ENCODE measurements at regions not wholly inside any gene's neighbourhood (a gene's known extent, or its start where the extent isn't known, plus 50 kb on each side); places are given as distances from the start of the nearest gene placed in this dataset.
A peak's percentile ranks its signal among the peaks of the same experiment; 100 is the strongest.

GRCh38 chr11:19482319-19483100, 230.1 kb upstream of the NAV2 start:
- H3K9me3 Mint-ChIP-seq: peaks cover 0 to 2% (median 0%) of the 10 kb centered on the region in 3 donors
- H3K27me3 Mint-ChIP-seq: peaks cover 17% of the 10 kb centered on the region
- no peak overlapping the region for H3K27ac Mint-ChIP-seq
- H3K4me3 Mint-ChIP-seq: no peak overlapping the region
- no peaks in the 10 kb centered on the region for H3K4me1 Mint-ChIP-seq
- H3K36me3 Mint-ChIP-seq: no peaks in the 10 kb centered on the region

GRCh38 chr11:19480540-19480939, 232.1 kb upstream of the NAV2 start:
- H3K36me3 Mint-ChIP-seq: no peaks in the 10 kb centered on the region
- H3K4me1 Mint-ChIP-seq: no peaks in the 10 kb centered on the region
- H3K27me3 Mint-ChIP-seq: peaks cover 13% of the 10 kb centered on the region
- peaks cover 0 to 2% (median 0%) of the 10 kb centered on the region in 3 donors for H3K9me3 Mint-ChIP-seq
- no peak overlapping the region for H3K27ac Mint-ChIP-seq
- H3K4me3 Mint-ChIP-seq: no peak overlapping the region

- Mint-ChIP-seq H3K27ac (no peak overlapping the region), H3K4me1 (peaks cover 0 to 6% (median 0%) of the 10 kb centered on the region in 3 donors), H3K9me3 (peaks cover 0 to 2% (median 0%) of the 10 kb centered on the region in 3 donors), H3K36me3 (no peaks in the 10 kb centered on the region), H3K27me3 (peaks cover 13% of the 10 kb centered on the region), H3K4me3 (no peak overlapping the region)
Observed at GRCh38 chr11:19478891-19479290, 233.7 kb upstream of the NAV2 start.

GRCh38 chr11:19474954-19475721, 234.4 kb upstream of the E2F8 start:
- no peak overlapping the region for H3K4me3 Mint-ChIP-seq
- no peaks in the 10 kb centered on the region for H3K9me3 Mint-ChIP-seq
- no peak overlapping the region for H3K27ac Mint-ChIP-seq
- peaks cover 8% of the 10 kb centered on the region for H3K27me3 Mint-ChIP-seq
- H3K36me3 Mint-ChIP-seq: no peaks in the 10 kb centered on the region
- H3K4me1 Mint-ChIP-seq: peaks cover 0 to 6% (median 0%) of the 10 kb centered on the region in 3 donors

- Mint-ChIP-seq H3K9me3 (no peaks in the 10 kb centered on the region), H3K36me3 (no peaks in the 10 kb centered on the region), H3K27ac (no peak overlapping the region), H3K27me3 (peaks cover 9% of the 10 kb centered on the region), H3K4me3 (no peak overlapping the region), H3K4me1 (peaks cover 0 to 6% (median 2%) of the 10 kb centered on the region in 3 donors)
Observed at GRCh38 chr11:19474211-19474610, 233.5 kb upstream of the E2F8 start.

- peaks cover 0 to 6% (median 2%) of the 10 kb centered on the region in 3 donors for H3K4me1 Mint-ChIP-seq
- H3K4me3 Mint-ChIP-seq: no peak overlapping the region
- no peaks in the 10 kb centered on the region for H3K9me3 Mint-ChIP-seq
- H3K36me3 Mint-ChIP-seq: no peaks in the 10 kb centered on the region
- H3K27me3 Mint-ChIP-seq: peaks cover 10% of the 10 kb centered on the region
- H3K27ac Mint-ChIP-seq: no peak overlapping the region
Observed at GRCh38 chr11:19472679-19473078, 231.9 kb upstream of the E2F8 start.

GRCh38 chr11:19467904-19468303, 227.2 kb upstream of the E2F8 start:
- peaks cover 6% of the 10 kb centered on the region for H3K27me3 Mint-ChIP-seq
- H3K27ac Mint-ChIP-seq: no peak overlapping the region
- H3K4me3 Mint-ChIP-seq: no peak overlapping the region
- peaks cover 0 to 2% (median 0%) of the 10 kb centered on the region in 3 donors for H3K4me1 Mint-ChIP-seq
- peaks cover 2% of the 10 kb centered on the region for H3K36me3 Mint-ChIP-seq
- H3K9me3 Mint-ChIP-seq: no peaks in the 10 kb centered on the region

- Mint-ChIP-seq H3K9me3 (no peaks in the 10 kb centered on the region), H3K27ac (no peak overlapping the region), H3K36me3 (peaks cover 2% of the 10 kb centered on the region), H3K4me1 (peaks cover 0 to 2% (median 0%) of the 10 kb centered on the region in 3 donors), H3K27me3 (peaks cover 6% of the 10 kb centered on the region), H3K4me3 (no peak overlapping the region)
Observed at GRCh38 chr11:19466314-19466713, 225.6 kb upstream of the E2F8 start.

GRCh38 chr11:19463976-19464375, 223.2 kb upstream of the E2F8 start:
- H3K9me3 Mint-ChIP-seq: no peaks in the 10 kb centered on the region
- no peak overlapping the region for H3K4me3 Mint-ChIP-seq
- peaks cover 8% of the 10 kb centered on the region for H3K27me3 Mint-ChIP-seq
- H3K27ac Mint-ChIP-seq: no peak overlapping the region
- H3K4me1 Mint-ChIP-seq: no peaks in the 10 kb centered on the region
- H3K36me3 Mint-ChIP-seq: peaks cover 2% of the 10 kb centered on the region

- peaks cover 4% of the 10 kb centered on the region for H3K27me3 Mint-ChIP-seq
- no peaks in the 10 kb centered on the region for H3K36me3 Mint-ChIP-seq
- peaks cover 2 to 7% (median 4%) of the 10 kb centered on the region in 3 donors for H3K4me1 Mint-ChIP-seq
- H3K9me3 Mint-ChIP-seq: no peaks in the 10 kb centered on the region
- H3K4me3 Mint-ChIP-seq: no peak overlapping the region
- no peak overlapping the region for H3K27ac Mint-ChIP-seq
Observed at GRCh38 chr11:19460718-19461405, 220.1 kb upstream of the E2F8 start.

GRCh38 chr11:19459240-19459639, 218.5 kb upstream of the E2F8 start:
- H3K4me1 Mint-ChIP-seq: peaks cover 2 to 7% (median 4%) of the 10 kb centered on the region in 3 donors
- H3K27ac Mint-ChIP-seq: no peak overlapping the region
- H3K27me3 Mint-ChIP-seq: peaks cover 4% of the 10 kb centered on the region
- H3K36me3 Mint-ChIP-seq: no peaks in the 10 kb centered on the region
- H3K4me3 Mint-ChIP-seq: no peak overlapping the region
- H3K9me3 Mint-ChIP-seq: no peaks in the 10 kb centered on the region

- no peak overlapping the region for H3K4me3 Mint-ChIP-seq
- peaks cover 2 to 7% (median 4%) of the 10 kb centered on the region in 3 donors for H3K4me1 Mint-ChIP-seq
- peak overlapping the region in 1 of 3 donors; percentile 85 for H3K27ac Mint-ChIP-seq
- no peaks in the 10 kb centered on the region for H3K36me3 Mint-ChIP-seq
- peaks cover 4% of the 10 kb centered on the region for H3K27me3 Mint-ChIP-seq
- H3K9me3 Mint-ChIP-seq: no peaks in the 10 kb centered on the region
Observed at GRCh38 chr11:19458721-19459120, 218.0 kb upstream of the E2F8 start.

- H3K36me3 Mint-ChIP-seq: no peaks in the 10 kb centered on the region
- peaks cover 2 to 7% (median 4%) of the 10 kb centered on the region in 3 donors for H3K4me1 Mint-ChIP-seq
- no peak overlapping the region for H3K4me3 Mint-ChIP-seq
- H3K9me3 Mint-ChIP-seq: no peaks in the 10 kb centered on the region
- H3K27ac Mint-ChIP-seq: no peak overlapping the region
- peaks cover 4% of the 10 kb centered on the region for H3K27me3 Mint-ChIP-seq
Observed at GRCh38 chr11:19458231-19458630, 217.5 kb upstream of the E2F8 start.

GRCh38 chr11:19455731-19456130, 215.0 kb upstream of the E2F8 start:
- H3K27ac Mint-ChIP-seq: no peak overlapping the region
- peaks cover 4% of the 10 kb centered on the region for H3K27me3 Mint-ChIP-seq
- H3K9me3 Mint-ChIP-seq: no peaks in the 10 kb centered on the region
- H3K4me1 Mint-ChIP-seq: peaks cover 4 to 7% (median 4%) of the 10 kb centered on the region in 3 donors
- no peaks in the 10 kb centered on the region for H3K36me3 Mint-ChIP-seq
- H3K4me3 Mint-ChIP-seq: peak overlapping the region in 1 of 4 donors; percentile 68

GRCh38 chr11:19453651-19454257, 213.0 kb upstream of the E2F8 start:
- Mint-ChIP-seq H3K27ac (no peak overlapping the region), H3K4me3 (no peak overlapping the region), H3K4me1 (peaks cover 4 to 16% (median 6%) of the 10 kb centered on the region in 3 donors), H3K9me3 (no peaks in the 10 kb centered on the region), H3K36me3 (no peaks in the 10 kb centered on the region), H3K27me3 (peaks cover 5% of the 10 kb centered on the region)
